GM12892 (cell line): ENCODE measurements at regions not wholly inside any gene's neighbourhood (a gene's known extent, or its start where the extent isn't known, plus 50 kb on each side); places are given as distances from the start of the nearest gene placed in this dataset.

Experiments used
- DNase-seq: peaks from one replicate; pipeline ENCODE4 v3.0.0; 2011; ENCODE audit not compliant: insufficient read length
- FAIRE-seq: peaks from 2 replicates; lab custom pipeline; 2011; peaks lifted over from hg19 to GRCh38; lab: Jason Lieb, UNC
- POLR2A ChIP-seq: IDR thresholded peaks from 2 replicates; pipeline ENCODE4 v1.6.1; 2011; ENCODE audit warnings: low read depth, low read length, control low read depth
- POLR2AphosphoS5 ChIP-seq: IDR thresholded peaks from 2 replicates; pipeline ENCODE4 v1.6.1; 2011; ENCODE audit warnings: low read depth, low read length, control low read depth
- TAF1 ChIP-seq: IDR thresholded peaks from 2 replicates; pipeline ENCODE4 v1.6.1; 2011; ENCODE audit warnings: low read depth, mild to moderate bottlenecking, control low read depth, low read length, borderline replicate concordance

DNA sequence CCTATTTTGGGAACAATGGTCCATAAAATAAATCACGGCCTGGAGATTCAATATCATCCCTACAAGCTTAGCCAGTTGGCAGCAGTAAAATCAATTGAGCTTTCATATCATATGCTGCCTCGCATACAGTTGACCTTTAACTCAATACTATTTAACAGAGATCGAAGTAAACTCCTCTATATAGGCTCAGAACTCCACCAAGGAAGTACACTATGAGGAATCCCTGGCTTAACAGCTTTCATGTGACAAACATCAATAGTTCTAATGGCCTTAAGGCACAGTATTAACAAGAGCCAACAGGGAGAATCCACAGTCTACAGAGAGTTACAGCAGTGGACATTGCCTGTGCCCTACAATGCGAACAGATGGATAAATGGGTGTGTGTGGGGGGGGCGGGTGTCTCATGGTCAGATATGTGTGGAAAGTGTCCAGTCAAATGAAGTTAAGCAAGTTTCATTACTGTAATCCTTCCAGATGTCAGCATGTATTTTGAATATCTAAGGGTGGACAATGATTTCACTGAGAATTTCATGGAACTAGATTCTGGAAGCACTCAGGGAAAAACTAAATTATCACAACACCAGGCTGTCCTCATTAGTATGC is 98.2 kb upstream of the FAM9B start:
- FAIRE-seq, result no peak
- TF ChIP-seq POLR2A, result no peak
- no peak for TF ChIP-seq TAF1
- no peak for TF ChIP-seq POLR2AphosphoS5

DNA sequence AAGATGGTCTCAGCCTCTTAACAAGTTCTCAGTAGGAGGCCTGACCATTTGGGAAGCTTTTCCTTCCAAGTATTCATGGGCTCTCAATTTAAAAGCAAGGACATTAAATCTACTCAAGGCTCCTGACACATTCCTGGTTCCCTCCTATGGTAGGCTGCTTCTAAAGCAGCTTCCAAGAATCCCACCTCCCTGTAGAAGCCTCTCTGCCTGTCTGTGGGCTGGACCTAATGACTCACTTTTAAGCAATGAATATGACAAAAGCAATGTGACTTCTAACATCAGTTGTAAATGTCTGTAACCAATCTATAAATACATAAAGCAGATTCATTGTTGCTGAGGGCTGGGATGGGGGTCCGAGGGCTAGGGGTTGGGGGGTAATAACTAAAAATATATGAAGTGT is 99.5 kb upstream of the FAM9B start:
- DNase-seq (no peak), FAIRE-seq (no peak)
- TF ChIP-seq POLR2AphosphoS5, result no peak
- TF ChIP-seq TAF1, result no peak
- no peak for TF ChIP-seq POLR2A

More for the DNA sequence above, 98.2 kb upstream of the FAM9B start:
- no peak for DNase-seq

DNA sequence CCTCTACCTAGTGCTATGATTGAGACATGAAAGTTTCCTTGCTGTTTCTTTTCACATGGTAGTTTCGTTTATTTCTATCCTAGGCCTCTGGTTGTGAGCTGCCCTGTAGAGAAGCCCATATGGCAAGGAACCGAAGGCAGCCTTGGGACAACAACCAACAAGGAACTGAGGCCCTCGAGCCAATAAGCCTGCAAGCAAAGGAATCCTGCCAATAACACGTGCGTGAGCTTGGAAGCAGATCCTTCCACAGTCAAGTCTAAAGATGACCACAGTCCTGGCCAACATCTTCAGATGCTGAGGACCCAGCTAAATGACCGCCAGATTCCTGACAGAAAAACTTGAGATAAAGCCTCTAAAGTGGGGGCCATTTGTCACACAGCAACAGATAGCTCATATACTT is 100.4 kb upstream of the FAM9B start:
- TF ChIP-seq POLR2A (no peak), TAF1 (no peak), POLR2AphosphoS5 (no peak)
- FAIRE-seq (no peak), DNase-seq (no peak)

DNA sequence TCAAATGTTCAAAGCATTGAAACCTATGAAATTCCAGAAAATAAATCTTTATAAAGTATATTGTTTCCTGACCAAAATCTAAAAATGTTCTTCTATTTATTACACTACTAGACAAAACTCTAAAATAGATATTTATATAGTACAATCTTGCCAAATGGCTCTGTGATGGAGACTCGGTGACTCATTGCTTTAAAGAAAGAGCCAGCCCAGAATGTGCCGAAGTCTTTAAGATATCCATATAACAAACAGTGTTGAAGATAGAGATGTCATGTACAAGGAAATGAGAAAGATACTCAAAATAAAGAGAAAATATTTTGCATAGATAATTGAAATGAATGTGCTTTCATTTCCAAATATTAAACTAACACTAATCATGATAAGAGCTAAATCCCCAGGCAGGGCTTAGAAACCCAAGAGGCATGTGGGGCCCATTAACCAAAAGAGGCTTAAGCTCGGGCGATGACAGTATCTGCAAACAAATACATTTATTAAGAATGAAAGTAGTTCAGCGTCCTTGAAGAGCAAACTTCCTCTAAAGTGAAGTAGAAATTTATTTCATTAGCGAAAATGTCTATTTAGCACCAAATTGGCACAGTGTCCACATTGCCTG is 102.1 kb upstream of the FAM9B start:
- DNase-seq, result no peak
- no peak for FAIRE-seq
- no peak for TF ChIP-seq POLR2AphosphoS5
- no peak for TF ChIP-seq POLR2A
- TF ChIP-seq TAF1, result no peak

DNA sequence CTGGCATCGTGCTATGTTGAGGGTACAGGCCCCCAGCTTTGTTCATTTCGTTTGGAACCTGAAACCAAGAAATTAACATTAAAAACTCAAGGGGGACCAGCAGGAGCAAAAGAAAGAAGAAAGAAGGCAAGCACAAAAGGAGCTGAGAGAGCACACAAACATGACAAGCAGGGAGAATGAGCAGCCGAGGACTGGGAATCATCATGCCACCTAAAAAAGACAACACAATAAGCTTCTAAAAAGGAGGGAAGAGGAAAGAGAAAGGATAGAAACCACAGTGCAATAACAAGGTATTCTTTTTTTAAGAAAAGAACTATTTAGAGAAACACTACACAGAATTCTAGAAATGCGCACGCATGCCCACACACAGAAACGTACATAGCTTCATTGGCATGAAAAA is 103.2 kb upstream of the FAM9B start:
- DNase-seq, result no peak
- TF ChIP-seq POLR2A (no peak), POLR2AphosphoS5 (no peak), TAF1 (no peak)
- no peak for FAIRE-seq

DNA sequence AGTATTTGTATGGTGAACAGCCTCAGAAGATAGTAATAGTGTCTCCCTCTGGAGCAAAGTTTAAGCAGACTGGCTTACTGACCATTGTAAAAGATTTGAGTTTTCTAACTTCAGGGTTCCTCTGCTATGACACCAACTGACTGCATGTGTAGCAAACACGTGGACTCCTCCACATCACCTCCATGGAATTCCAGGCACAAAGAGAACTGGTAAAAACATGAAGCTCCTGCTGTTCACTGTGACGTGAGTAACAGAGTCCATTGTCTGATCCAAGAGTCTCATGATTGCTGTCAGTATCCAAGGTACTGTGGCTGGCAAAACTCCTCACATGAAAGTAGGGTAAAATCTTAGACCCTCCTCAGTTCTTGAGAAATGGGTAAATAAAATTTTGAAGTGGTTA is 107.6 kb upstream of the FAM9B start:
- FAIRE-seq (no peak), DNase-seq (no peak)

DNA sequence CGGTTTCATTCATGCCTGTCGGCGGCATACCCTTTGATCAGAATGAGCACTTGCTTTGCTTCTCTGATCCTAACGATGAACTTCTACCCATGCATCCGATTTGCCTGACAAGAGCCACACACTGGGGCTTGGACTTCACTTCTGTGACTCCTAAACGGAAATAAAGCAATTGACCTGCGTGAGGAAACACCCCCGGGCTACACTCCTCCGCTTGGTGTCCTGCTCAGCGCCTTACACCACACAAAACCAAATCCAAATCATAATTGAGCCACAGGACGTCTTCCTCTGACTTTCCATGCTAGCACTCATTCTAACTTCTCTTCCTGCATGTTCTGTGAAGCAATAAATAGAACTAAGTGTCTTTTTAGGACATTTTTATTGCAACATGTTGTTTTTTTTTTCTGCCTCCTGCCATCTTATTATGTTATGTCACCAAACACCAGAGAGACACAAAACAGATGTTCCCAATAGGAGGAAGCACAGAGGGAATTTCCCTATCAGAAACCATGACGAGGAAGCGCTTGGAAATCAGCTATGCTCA is 110.8 kb upstream of the FAM9B start:
- TF ChIP-seq POLR2AphosphoS5 (no peak), POLR2A (no peak), TAF1 (no peak)
- FAIRE-seq (no peak), DNase-seq (no peak)

More for the DNA sequence above, 107.6 kb upstream of the FAM9B start:
- TF ChIP-seq POLR2AphosphoS5 (no peak), POLR2A (no peak), TAF1 (no peak)

DNA sequence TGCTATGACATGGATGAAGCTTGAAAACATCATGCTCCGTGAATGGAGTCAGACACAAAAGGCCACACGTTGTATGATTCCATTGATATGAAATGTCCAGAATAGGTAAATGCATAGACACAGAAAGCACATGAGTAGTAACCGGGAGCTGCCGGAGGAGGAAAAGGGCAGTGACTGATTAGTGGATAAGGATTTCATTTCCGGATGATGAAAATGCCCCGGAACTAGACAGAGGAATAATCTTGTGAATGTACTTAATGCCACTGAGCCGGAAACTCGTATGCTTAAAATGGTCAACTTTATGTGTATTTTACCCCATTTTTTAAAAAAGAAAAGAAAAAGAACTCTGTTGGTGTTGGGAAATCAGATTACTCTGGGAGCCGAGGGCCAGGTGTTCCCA is 112.7 kb upstream of the FAM9B start:
- no peak for DNase-seq
- no peak for TF ChIP-seq POLR2AphosphoS5
- TF ChIP-seq TAF1, result no peak
- TF ChIP-seq POLR2A, result no peak
- no peak for FAIRE-seq

DNA sequence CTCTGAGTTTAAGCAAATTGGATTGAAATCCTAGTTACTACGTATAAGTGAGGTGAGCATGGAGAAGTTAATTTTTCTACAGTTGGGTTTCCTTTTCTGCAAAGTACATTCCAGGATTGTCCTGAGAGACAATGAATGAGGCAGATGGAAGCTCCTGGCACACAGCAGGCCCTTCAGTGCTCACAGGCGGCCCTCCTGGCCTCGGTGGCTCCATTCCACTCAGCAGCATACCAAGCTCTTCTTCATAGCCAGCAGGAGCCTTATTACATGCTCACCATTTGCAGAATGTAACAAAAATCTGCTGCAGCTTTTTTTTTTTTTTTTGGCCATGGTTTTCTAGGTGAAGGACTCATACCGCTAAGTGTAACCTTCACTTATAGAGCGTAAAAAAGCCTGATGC is 113.2 kb upstream of the FAM9B start:
- DNase-seq (no peak), FAIRE-seq (no peak)
- TF ChIP-seq TAF1 (no peak), POLR2A (no peak), POLR2AphosphoS5 (no peak)

DNA sequence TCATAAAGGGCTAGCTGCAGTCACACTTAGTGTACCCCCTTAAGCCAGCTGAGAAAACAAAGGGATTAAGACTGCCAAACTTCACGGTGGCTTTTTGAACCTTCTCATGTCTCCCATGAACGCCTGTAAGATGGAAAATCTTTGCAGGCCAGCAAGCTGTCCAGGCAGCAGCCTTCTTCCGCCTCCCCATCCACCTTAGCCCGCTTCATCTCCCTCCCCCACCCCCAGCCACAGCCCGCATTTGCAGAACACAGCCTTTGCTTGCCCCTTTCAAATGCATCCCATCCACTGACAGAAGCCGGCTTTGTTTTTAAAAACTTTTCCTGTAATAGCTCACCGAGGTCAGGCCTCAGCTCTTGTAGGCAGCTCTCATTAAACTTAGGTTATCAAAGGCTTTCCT is 113.8 kb upstream of the FAM9B start:
- FAIRE-seq, result no peak
- no peak for DNase-seq
- TF ChIP-seq POLR2A, result no peak
- no peak for TF ChIP-seq TAF1
- no peak for TF ChIP-seq POLR2AphosphoS5

DNA sequence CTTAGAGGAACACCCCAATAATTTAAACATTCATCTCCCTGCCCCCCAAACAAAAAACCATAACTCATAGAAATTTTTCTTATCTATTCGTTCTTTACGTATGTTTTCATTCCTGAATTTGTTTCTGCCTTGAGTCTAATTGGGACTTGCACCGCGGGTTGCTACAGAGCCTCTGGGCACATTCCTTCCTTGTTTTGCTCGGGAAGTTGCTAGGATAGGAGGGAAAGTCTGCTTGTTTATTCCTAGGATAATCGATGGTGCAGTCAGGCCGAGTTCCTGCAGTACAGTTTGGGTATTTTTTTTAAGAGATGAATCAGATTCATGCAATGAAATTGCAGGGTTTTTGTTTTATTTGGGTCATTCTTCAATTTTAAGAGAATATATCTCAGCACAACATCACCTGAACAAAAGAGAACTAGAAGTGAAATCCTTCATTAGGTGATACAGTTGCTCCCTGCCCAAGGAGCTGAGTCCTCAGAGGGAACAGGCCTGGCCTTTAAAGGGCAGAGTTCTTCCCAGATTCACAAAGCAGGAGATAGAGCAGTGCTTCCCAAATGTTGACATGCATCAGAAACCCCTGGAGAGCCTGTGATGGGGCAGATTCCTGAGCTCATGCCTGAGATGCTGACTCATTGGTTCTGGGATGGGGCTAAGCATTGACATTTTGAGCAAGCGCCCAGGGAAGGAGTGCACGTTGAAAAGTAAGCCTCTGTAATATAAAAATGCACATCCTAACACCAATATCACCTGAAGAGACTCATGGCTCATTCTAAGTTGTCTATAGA is 114.9 kb upstream of the FAM9B start:
- TF ChIP-seq POLR2AphosphoS5 (no peak), TAF1 (no peak), POLR2A (no peak)
- FAIRE-seq (no peak), DNase-seq (no peak)
